Lower leg skin (tissue), 4 donors: ENCODE measurements at regions not wholly inside any gene's neighbourhood (a gene's known extent, or its start where the extent isn't known, plus 50 kb on each side); places are given as distances from the start of the nearest gene placed in this dataset.

Experiments used
- DNase-seq, 2 donors: peaks; one replicate each; pipeline ENCODE4 v3.0.0-alpha.2; 2019; ENCODE audit warnings: low spot score in 2 of 2
- H3K4me3 ChIP-seq: fragments of 200-600 bp; sonication (generic); 2 replicates; pipeline ENCODE4 v1.5.1; 2017; ENCODE audit warnings: mild to moderate bottlenecking, low read depth; ENCODE audit not compliant: poor library complexity, severe bottlenecking
- POLR2A ChIP-seq, 2 donors: fragments of 450-650 bp; IDR thresholded peaks; one replicate each; pipeline ENCODE4 v1.6.1; 2016 to 2017; ENCODE audit warnings: antibody characterized with exemption in 2 of 2, mild to moderate bottlenecking in 1 of 2, moderate library complexity in 1 of 2
- WGBS, 2 donors: methylation state at CpG; one replicate each; pipeline ENCODE4 v1.1.5; 2018; 5-methylcytosine and 5-hydroxymethylcytosine counted together
- intact Hi-C: fragments of 100-400 bp; cut with DNase I; formaldehyde crosslinking; loops from one replicate; pipeline ENCODE4 v1.15.0; 2023; ENCODE audit warnings: low total_unique reads
- TF ChIP-seq, protein P1 (sequence below), 3 donors: fragments of 450-650 bp; IDR thresholded peaks; one replicate each; pipeline ENCODE4 v1.5.1; 2016; ENCODE audit warnings: antibody characterized with exemption in 3 of 3, mild to moderate bottlenecking in 3 of 3, moderate library complexity in 2 of 3

DNA sequence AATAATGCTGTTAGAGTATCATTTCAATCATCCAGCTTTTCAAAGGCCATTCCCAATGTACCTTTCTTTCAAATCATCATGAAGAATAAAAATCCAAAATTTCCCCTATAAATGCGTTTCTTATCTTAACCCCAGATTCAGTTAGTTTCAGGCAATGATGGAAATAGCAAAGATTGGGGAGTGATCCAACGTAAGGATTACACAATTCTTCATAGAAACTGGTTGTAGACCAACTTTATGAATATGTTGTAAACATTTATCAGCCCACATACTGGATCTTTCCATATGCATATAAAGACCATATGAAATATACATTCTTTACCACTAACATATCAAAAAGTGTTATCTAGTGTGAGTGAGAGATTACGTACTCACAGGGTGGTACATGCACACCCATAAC is 92.7 kb downstream of the ZC3H11B start:
- WGBS, 2 donors: 85 to 89% methylated on average over 3 of the region's 3 CpGs
- DNase-seq: no peak
- TF ChIP-seq POLR2A (IDR thresholded peaks at IDR 0.05): no peak
- TF ChIP-seq, protein P1, sequence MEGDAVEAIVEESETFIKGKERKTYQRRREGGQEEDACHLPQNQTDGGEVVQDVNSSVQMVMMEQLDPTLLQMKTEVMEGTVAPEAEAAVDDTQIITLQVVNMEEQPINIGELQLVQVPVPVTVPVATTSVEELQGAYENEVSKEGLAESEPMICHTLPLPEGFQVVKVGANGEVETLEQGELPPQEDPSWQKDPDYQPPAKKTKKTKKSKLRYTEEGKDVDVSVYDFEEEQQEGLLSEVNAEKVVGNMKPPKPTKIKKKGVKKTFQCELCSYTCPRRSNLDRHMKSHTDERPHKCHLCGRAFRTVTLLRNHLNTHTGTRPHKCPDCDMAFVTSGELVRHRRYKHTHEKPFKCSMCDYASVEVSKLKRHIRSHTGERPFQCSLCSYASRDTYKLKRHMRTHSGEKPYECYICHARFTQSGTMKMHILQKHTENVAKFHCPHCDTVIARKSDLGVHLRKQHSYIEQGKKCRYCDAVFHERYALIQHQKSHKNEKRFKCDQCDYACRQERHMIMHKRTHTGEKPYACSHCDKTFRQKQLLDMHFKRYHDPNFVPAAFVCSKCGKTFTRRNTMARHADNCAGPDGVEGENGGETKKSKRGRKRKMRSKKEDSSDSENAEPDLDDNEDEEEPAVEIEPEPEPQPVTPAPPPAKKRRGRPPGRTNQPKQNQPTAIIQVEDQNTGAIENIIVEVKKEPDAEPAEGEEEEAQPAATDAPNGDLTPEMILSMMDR (IDR thresholded peaks at IDR 0.05): no peak
- no peak overlapping the region for H3K4me3 ChIP-seq
- intact Hi-C loops: no loop called here

DNA sequence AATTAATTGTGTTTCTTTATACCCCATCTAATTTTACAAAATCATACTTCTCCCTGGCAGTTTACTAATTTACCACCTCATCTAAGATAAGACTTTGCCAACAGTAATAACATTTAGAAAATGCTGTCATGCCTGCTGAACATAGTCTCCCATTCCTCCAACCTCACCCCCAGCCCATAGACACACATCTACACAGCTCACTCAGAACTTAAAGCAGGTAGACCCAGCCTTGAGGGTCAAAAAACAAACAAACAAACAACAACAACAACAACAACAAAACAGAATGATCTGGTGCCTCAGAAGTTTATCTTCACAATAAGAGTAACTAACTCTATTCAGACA is 94.0 kb downstream of the ZC3H11B start:
- intact Hi-C loops: no loop called here
- DNase-seq: no peak
- TF ChIP-seq, protein P1 (IDR thresholded peaks at IDR 0.05): no peak
- no peak for TF ChIP-seq POLR2A (IDR thresholded peaks at IDR 0.05)
- H3K4me3 ChIP-seq: no peak overlapping the region

DNA sequence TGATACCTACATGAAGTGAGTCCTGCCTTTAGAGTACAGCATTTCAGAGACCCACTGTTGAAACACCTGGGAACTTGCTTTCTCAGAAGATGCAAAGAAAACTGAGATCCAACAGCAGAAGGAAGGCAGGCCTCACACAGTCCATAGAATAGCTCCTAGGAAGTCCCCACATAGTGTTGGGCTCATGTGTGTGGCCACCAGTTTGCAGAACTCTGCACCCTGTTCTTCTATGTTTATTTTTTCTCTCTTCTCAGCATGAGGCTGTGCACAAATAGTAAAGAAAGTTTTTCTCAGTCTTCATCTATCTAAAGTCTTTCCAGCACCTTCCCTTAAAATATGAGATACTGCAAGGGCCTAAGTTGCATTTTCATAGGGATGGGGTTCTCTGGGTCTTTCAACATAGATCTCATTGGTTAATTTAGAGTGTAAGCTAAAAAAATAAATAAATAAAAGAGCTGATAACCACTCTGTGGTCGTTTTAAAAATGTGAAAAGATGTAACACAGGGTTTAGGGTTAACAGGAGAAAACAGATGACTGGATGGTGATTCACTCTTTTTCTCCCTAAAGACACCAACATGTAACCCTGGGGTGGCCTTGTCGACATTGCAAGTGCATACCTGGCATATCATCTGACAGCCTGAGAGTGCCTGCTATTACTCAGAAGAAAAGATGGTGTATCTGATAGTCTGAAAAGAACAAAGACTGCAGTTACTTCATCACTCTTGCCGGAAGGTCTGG is 94.6 kb downstream of the ZC3H11B start:
- intact Hi-C loops: no loop called here
- TF ChIP-seq POLR2A (IDR thresholded peaks at IDR 0.05): no peak
- H3K4me3 ChIP-seq: no peak overlapping the region
- WGBS, 2 donors: 29 to 40% methylated on average over 3 of the region's 3 CpGs
- DNase-seq: no peak

DNA sequence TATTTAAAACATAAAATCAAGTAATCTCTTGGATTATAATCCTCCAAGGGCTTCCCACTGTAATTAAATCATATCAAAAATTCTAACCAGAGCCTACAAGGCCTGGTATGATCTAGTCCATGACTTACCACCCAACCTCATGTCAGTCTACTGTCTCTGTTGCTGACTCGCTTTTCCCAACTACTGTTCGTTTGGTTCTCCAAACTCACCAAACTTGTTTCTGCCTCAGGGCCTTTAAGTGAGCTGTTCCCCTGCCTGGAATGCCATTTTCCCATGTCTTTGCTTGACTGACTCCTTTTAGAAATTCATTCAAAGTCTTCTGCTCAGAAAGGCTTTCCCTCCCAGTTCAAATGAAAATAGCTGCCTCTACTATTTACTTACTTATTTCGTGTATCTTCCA is 95.9 kb downstream of the ZC3H11B start:
- TF ChIP-seq, protein P1 (IDR thresholded peaks at IDR 0.05): no peak
- TF ChIP-seq POLR2A (IDR thresholded peaks at IDR 0.05): no peak
- WGBS, 2 donors: 44 to 62% methylated on average over 3 of the region's 3 CpGs
- intact Hi-C loops: no loop called here
- no peak overlapping the region for H3K4me3 ChIP-seq
- DNase-seq: no peak

DNA sequence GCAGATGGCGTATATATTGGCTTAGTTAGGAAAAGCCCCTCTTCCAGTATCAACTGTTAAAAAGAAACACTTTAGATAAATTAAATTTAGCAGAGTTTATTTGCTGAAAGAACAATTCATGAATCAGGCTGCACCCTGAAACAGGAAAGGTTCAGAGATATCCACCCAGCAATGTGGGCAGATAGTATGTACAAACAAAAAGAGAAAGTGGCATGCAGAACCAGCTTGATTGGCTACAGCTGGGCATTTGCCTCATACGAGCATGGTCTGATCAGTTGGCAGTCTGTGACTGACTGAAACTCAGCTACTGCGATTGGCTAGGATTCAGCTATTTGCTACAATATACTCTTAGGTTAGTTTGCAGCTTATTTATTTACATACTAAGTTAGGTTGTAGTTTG is 98.2 kb downstream of the ZC3H11B start:
- intact Hi-C loops: no loop called here
- no peak for TF ChIP-seq POLR2A (IDR thresholded peaks at IDR 0.05)
- TF ChIP-seq, protein P1 (IDR thresholded peaks at IDR 0.05): no peak
- 71 to 75% methylated on average over 3 of the region's 3 CpGs for WGBS, 2 donors
- DNase-seq: no peak
- H3K4me3 ChIP-seq: no peak overlapping the region

DNA sequence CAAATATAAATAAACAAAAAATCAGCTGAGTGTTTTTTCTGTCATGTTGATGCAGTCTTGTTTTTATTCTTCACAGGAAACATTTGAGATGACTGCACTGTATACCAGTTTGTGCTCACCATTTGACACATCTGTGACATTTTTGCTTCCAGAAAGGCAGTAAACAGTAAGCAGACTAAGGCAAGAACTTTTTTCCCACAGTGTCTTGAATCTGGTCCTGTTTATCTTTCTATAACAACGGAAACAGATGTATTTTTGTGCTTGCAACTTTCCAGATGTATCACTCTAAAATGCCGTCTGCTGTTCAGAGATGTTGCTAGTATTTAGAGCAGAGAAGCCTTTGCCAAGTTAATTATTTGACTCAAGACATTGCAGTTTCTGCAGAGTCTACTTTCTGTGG is 105.5 kb downstream of the ZC3H11B start:
- H3K4me3 ChIP-seq: no peak overlapping the region
- TF ChIP-seq POLR2A (IDR thresholded peaks at IDR 0.05): no peak
- TF ChIP-seq, protein P1 (IDR thresholded peaks at IDR 0.05): no peak
- DNase-seq: no peak
- intact Hi-C loops: no loop called here
- WGBS, 2 donors: 53 to 57% methylated on average over 2 of the region's 2 CpGs
